Neuronal stem cell (in vitro differentiated cells): ENCODE measurements at regions not wholly inside any gene's neighbourhood (a gene's known extent, or its start where the extent isn't known, plus 50 kb on each side); places are given as distances from the start of the nearest gene placed in this dataset.

ENCODE experiments used
- DNase-seq: peaks from one replicate; pipeline ENCODE4 v3.0.0-alpha.2; 2013; ENCODE audit warnings: low spot score
- H2AFZ ChIP-seq: one replicate; pipeline ENCODE4 v1.6.1; 2013; ENCODE audit warnings: mild to moderate bottlenecking, low read length, inconsistent platforms
- H2AK5ac ChIP-seq: 2 replicates; pipeline ENCODE4 v1.6.1; 2013; ENCODE audit warnings: low read depth, mild to moderate bottlenecking, inconsistent platforms, low read length, moderate library complexity, mixed read lengths
- H2BK120ac ChIP-seq: 2 replicates; pipeline ENCODE4 v1.6.1; 2013; ENCODE audit warnings: low read depth, mild to moderate bottlenecking, inconsistent platforms, low read length, moderate library complexity, mixed read lengths
- H2BK12ac ChIP-seq: one replicate; pipeline ENCODE4 v1.6.1; 2013; ENCODE audit warnings: low read length, inconsistent platforms
- H2BK15ac ChIP-seq: 2 replicates; pipeline ENCODE4 v1.6.1; 2013; ENCODE audit warnings: mild to moderate bottlenecking, low read length, inconsistent platforms, mixed read lengths
- H2BK5ac ChIP-seq: one replicate; pipeline ENCODE4 v1.6.1; 2013; ENCODE audit warnings: inconsistent platforms, mild to moderate bottlenecking, low read length, moderate library complexity
- H3K14ac ChIP-seq: one replicate; pipeline ENCODE4 v1.6.1; 2013; ENCODE audit warnings: low read length, inconsistent platforms
- H3K18ac ChIP-seq: 2 replicates; pipeline ENCODE4 v1.6.1; 2013; ENCODE audit warnings: low read length, inconsistent platforms
- H3K23ac ChIP-seq: 2 replicates; pipeline ENCODE4 v1.6.1; 2013; ENCODE audit warnings: low read depth, mild to moderate bottlenecking, mixed read lengths, low read length, inconsistent platforms; ENCODE audit not compliant: poor library complexity
- H3K27ac ChIP-seq: replicated peaks from 3 replicates; pipeline ENCODE4 v1.5.1; 2013; ENCODE audit warnings: low read length, inconsistent platforms
- H3K27me3 ChIP-seq, 3 experiments: 2 replicates each; pipeline ENCODE4 v1.6.1; 2013; ENCODE audit warnings: low read length in 3 of 3, mild to moderate bottlenecking in 2 of 3, inconsistent platforms in 1 of 3, low read depth in 1 of 3, mixed read lengths in 1 of 3, moderate library complexity in 1 of 3; ENCODE audit not compliant: control insufficient read depth in 3 of 3, insufficient read depth in 3 of 3
- H3K36me3 ChIP-seq, 2 donors: replicated peaks in 1 of 2; 2 replicates each; pipeline ENCODE4 v1.6.1; 2013; ENCODE audit warnings: low read length in 2 of 2; ENCODE audit not compliant: control insufficient read depth in 2 of 2, insufficient read depth in 2 of 2
- H3K4ac ChIP-seq: 2 replicates; pipeline ENCODE4 v1.6.1; 2013; ENCODE audit warnings: inconsistent platforms, mild to moderate bottlenecking, low read length, moderate library complexity
- H3K4me1 ChIP-seq, 2 donors: 1 replicate in 1 of 2; 2 replicates in 1 of 2; pipeline ENCODE4 v1.6.1; 2013; ENCODE audit warnings: low read length in 2 of 2, low read depth in 1 of 2; ENCODE audit not compliant: control insufficient read depth in 2 of 2, insufficient read depth in 1 of 2
- H3K4me2 ChIP-seq: one replicate; pipeline ENCODE4 v1.6.1; 2013; ENCODE audit warnings: mild to moderate bottlenecking, low read length, inconsistent platforms; ENCODE audit not compliant: insufficient read depth, poor library complexity, severe bottlenecking
- H3K4me3 ChIP-seq, 2 donors: 2 replicates each; pipeline ENCODE4 v1.5.1; 2013; ENCODE audit warnings: low read length in 2 of 2, mild to moderate bottlenecking in 2 of 2, inconsistent platforms in 1 of 2, moderate library complexity in 1 of 2
- H3K79me1 ChIP-seq: one replicate; pipeline ENCODE4 v1.6.1; 2013; ENCODE audit warnings: low read depth, mild to moderate bottlenecking, inconsistent platforms, low read length, moderate library complexity
- H3K9ac ChIP-seq: one replicate; pipeline ENCODE4 v1.6.1; 2013; ENCODE audit warnings: mild to moderate bottlenecking, low read depth, low read length, inconsistent platforms; ENCODE audit not compliant: poor library complexity
- H3K9me3 ChIP-seq, 2 donors: replicated peaks in 1 of 2; 2 replicates each; pipeline versions ENCODE3 to v1.6.1; 2013; ENCODE audit warnings: low read length in 2 of 2, mild to moderate bottlenecking in 2 of 2, inconsistent platforms in 1 of 2, low read depth in 1 of 2, mixed read lengths in 1 of 2, moderate library complexity in 1 of 2; ENCODE audit not compliant: control insufficient read depth in 2 of 2, insufficient read depth in 1 of 2
- H4K8ac ChIP-seq: one replicate; pipeline ENCODE4 v1.6.1; 2013; ENCODE audit warnings: low read depth, mild to moderate bottlenecking, inconsistent platforms, low read length, moderate library complexity
- H4K91ac ChIP-seq: one replicate; pipeline ENCODE4 v1.6.1; 2013; ENCODE audit warnings: low read length, low read depth, mild to moderate bottlenecking, inconsistent platforms; ENCODE audit not compliant: poor library complexity
- WGBS, 2 donors: extraction: QIAGEN DNeasy Blood & Tissue Kit; methylation state at CpG; one replicate each; pipeline ENCODE4 v1.1.7; 2013; ENCODE audit warnings: missing lambda C conversion rate in 2 of 2, mixed read lengths in 1 of 2; ENCODE audit not compliant: insufficient read length in 2 of 2, insufficient replicate concordance in 1 of 2; ENCODE audit errors: extremely low coverage in 2 of 2; 5-methylcytosine and 5-hydroxymethylcytosine counted together

GRCh38 chr4:152236519-152237056 lies 299.3 kb downstream of the FBXW7 start:
- Histone ChIP-seq H3K27ac (no peak overlapping the region), H3K18ac (no peak overlapping the region), H2AK5ac (no peak overlapping the region), H3K4me3 (no peak overlapping the region), H4K91ac (no peak overlapping the region), H3K14ac (no peak overlapping the region), H3K4ac (no peak overlapping the region), H3K9ac (no peak overlapping the region), H2BK15ac (no peak overlapping the region), H4K8ac (no peak overlapping the region), H3K27me3 (no peaks in the 10 kb centered on the region), H3K23ac (no peak overlapping the region), H3K36me3 (no peaks in the 10 kb centered on the region), H3K9me3 (no peaks in the 10 kb centered on the region), H2BK5ac (no peak overlapping the region), H3K4me2 (no peak overlapping the region), H3K4me1 (no peaks in the 10 kb centered on the region), H2AFZ (no peak overlapping the region), H2BK120ac (no peak overlapping the region), H2BK12ac (no peak overlapping the region), H3K79me1 (no peaks in the 10 kb centered on the region)
- 100% methylated on average over 1 of the region's 3 CpGs; no CpG with 5 or more reads in 1 of the 2 donors for WGBS, 2 donors
- DNase-seq = no peak

GRCh38 chr4:152235718-152236117 lies 300.2 kb downstream of the FBXW7 start:
- Histone ChIP-seq H2BK120ac (no peak overlapping the region), H3K4me2 (no peak overlapping the region), H4K91ac (no peak overlapping the region), H3K4me1 (no peaks in the 10 kb centered on the region), H3K27ac (no peak overlapping the region), H3K27me3 (no peaks in the 10 kb centered on the region), H2BK12ac (no peak overlapping the region), H2BK15ac (no peak overlapping the region), H3K23ac (no peak overlapping the region), H3K14ac (no peak overlapping the region), H3K36me3 (no peaks in the 10 kb centered on the region), H3K9ac (no peak overlapping the region), H2AK5ac (no peak overlapping the region), H3K4ac (no peak overlapping the region), H4K8ac (no peak overlapping the region), H3K18ac (no peak overlapping the region), H2AFZ (no peak overlapping the region), H3K4me3 (no peak overlapping the region), H3K9me3 (no peaks in the 10 kb centered on the region), H2BK5ac (no peak overlapping the region), H3K79me1 (no peaks in the 10 kb centered on the region)
- no CpG with 5 or more reads among the region's 3 CpGs for WGBS, 2 donors
- DNase-seq = no peak

DNA sequence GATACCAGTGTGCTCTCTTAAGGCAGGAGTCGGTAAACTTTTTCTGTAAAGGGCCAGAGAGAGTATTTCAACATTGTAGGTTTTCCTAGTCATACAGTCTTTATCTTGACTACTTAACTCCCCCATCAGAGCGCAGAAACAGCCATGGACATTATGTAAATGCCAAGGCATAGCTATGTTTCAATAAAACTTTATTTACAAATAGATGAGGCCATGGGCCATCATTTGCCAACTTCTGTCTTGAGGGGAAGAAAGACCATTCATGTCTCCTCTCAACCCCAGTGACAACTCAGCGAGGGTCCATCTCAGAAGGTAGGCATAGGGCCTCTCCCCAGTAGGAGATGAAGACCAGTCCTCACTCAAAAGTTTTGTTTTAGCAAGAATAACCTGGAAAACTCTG lies 301.3 kb downstream of the FBXW7 start:
- no peaks in the 10 kb centered on the region for H3K79me1 ChIP-seq
- H3K27me3 ChIP-seq = no peaks in the 10 kb centered on the region
- H4K91ac ChIP-seq = no peak overlapping the region
- DNase-seq = no peak
- no peak overlapping the region for H4K8ac ChIP-seq
- no peak overlapping the region for H2BK120ac ChIP-seq
- H2BK15ac ChIP-seq = no peak overlapping the region
- H2AFZ ChIP-seq = no peak overlapping the region
- no peak overlapping the region for H3K18ac ChIP-seq
- H3K4ac ChIP-seq = no peak overlapping the region
- no peak overlapping the region for H3K27ac ChIP-seq
- H2BK12ac ChIP-seq = no peak overlapping the region
- no peak overlapping the region for H3K23ac ChIP-seq
- H3K9ac ChIP-seq = no peak overlapping the region
- H3K9me3 ChIP-seq = peaks cover 0 to 2% of the 10 kb centered on the region in 2 donors
- no peak overlapping the region for H2BK5ac ChIP-seq
- H2AK5ac ChIP-seq = no peak overlapping the region
- no peaks in the 10 kb centered on the region for H3K36me3 ChIP-seq
- WGBS, 2 donors = no CpG with 5 or more reads among the region's 3 CpGs
- H3K4me2 ChIP-seq = no peak overlapping the region
- H3K4me1 ChIP-seq = no peaks in the 10 kb centered on the region
- H3K14ac ChIP-seq = no peak overlapping the region
- H3K4me3 ChIP-seq = no peak overlapping the region

DNA sequence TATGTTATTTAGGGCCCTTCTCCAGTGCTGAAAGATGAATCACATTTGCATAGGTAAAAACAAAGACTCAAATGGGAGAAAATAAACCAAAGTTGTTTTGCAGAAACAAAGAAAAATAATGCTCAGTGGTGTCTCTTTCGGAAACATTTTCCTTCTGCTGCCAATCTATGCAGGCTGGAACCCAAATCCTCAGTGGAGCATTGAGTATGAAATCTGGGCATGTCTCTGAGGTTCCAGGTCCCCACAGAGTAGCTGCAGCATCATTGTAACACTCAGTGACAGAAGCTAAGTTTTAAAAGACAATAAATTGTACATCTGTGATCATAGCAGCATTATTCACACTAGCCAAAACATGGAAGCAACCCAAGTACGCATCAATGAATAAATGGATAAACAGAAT lies 303.6 kb downstream of the FBXW7 start:
- H3K18ac ChIP-seq = no peak overlapping the region
- H3K4me3 ChIP-seq = no peak overlapping the region
- H4K8ac ChIP-seq = no peak overlapping the region
- no peak overlapping the region for H2BK12ac ChIP-seq
- no peak overlapping the region for H2AK5ac ChIP-seq
- H3K14ac ChIP-seq = no peak overlapping the region
- no peaks in the 10 kb centered on the region for H3K36me3 ChIP-seq
- H2BK15ac ChIP-seq = no peak overlapping the region
- no peak overlapping the region for H2BK5ac ChIP-seq
- H3K27ac ChIP-seq = no peak overlapping the region
- WGBS, 2 donors = no CpG with 5 or more reads among the region's 2 CpGs
- H3K4me1 ChIP-seq = peaks cover 0 to 3% of the 10 kb centered on the region in 2 donors
- peaks cover 0 to 2% of the 10 kb centered on the region in 2 donors for H3K9me3 ChIP-seq
- H3K27me3 ChIP-seq = no peaks in the 10 kb centered on the region
- H3K79me1 ChIP-seq = no peaks in the 10 kb centered on the region
- no peak overlapping the region for H3K4me2 ChIP-seq
- no peak overlapping the region for H2AFZ ChIP-seq
- H4K91ac ChIP-seq = no peak overlapping the region
- H3K9ac ChIP-seq = no peak overlapping the region
- no peak overlapping the region for H3K4ac ChIP-seq
- no peak overlapping the region for H2BK120ac ChIP-seq
- no peak for DNase-seq
- H3K23ac ChIP-seq = no peak overlapping the region
